Spleen (tissue), 11 donors: ENCODE measurements at regions not wholly inside any gene's neighbourhood (a gene's known extent, or its start where the extent isn't known, plus 50 kb on each side); places are given as distances from the start of the nearest gene placed in this dataset.

Source experiments
- DNase-seq: peaks from one replicate; pipeline ENCODE4 v3.0.0-alpha.2; 2020
- H3K27ac ChIP-seq, 8 donors: fragments of 200-600 bp; sonication (generic) in 7 of 8; 1 replicate in 4 of 8; 2 replicates in 4 of 8; pipeline versions ENCODE4 v1.5.0 to v1.8.0; 2016 to 2021; ENCODE audit warnings: inconsistent platforms in 4 of 8, mild to moderate bottlenecking in 4 of 8, moderate library complexity in 1 of 8
- H3K27me3 ChIP-seq, 7 donors: fragments of 200-600 bp; sonication (generic) in 6 of 7; replicated peaks in 1 of 7; 1 replicate in 4 of 7; 2 replicates in 3 of 7; pipeline versions ENCODE4 v1.5.0 to v1.8.0; 2016 to 2021; ENCODE audit warnings: inconsistent platforms in 3 of 7, mild to moderate bottlenecking in 1 of 7
- H3K36me3 ChIP-seq, 6 donors: fragments of 200-600 bp; sonication (generic) in 5 of 6; 1 replicate in 4 of 6; 2 replicates in 2 of 6; pipeline versions ENCODE4 v1.5.0 to v1.8.0; 2016 to 2021; ENCODE audit warnings: inconsistent platforms in 2 of 6
- H3K4me1 ChIP-seq, 6 donors: fragments of 200-600 bp; sonication (generic) in 5 of 6; 1 replicate in 3 of 6; 2 replicates in 3 of 6; pipeline versions ENCODE4 v1.5.0 to v1.8.0; 2016 to 2021; ENCODE audit warnings: inconsistent platforms in 3 of 6
- H3K4me3 ChIP-seq, 8 donors: fragments of 200-600 bp; sonication (generic) in 7 of 8; 1 replicate in 4 of 8; 2 replicates in 4 of 8; pipeline versions ENCODE4 v1.5.0 to v1.8.0; 2016 to 2021; ENCODE audit warnings: inconsistent platforms in 4 of 8, mild to moderate bottlenecking in 4 of 8, moderate library complexity in 2 of 8
- H3K9me3 ChIP-seq, 8 donors: fragments of 200-600 bp; sonication (generic) in 7 of 8; 1 replicate in 4 of 8; 2 replicates in 4 of 8; pipeline versions ENCODE4 v1.5.0 to v1.8.0; 2016 to 2021; ENCODE audit warnings: inconsistent platforms in 4 of 8
- CTCF ChIP-seq, 11 experiments: fragments of 200-600 bp in 7 of 11; fragments of 450-650 bp in 4 of 11; sonication (generic) in 4 of 11; IDR thresholded peaks in 8 of 11; conservative IDR thresholded peaks in 3 of 11; 1 replicate in 7 of 11; 2 replicates in 4 of 11; pipeline versions ENCODE4 v1.4.0 to v1.8.0; 2016 to 2021; ENCODE audit warnings: antibody characterized with exemption in 11 of 11, inconsistent platforms in 4 of 11, mild to moderate bottlenecking in 1 of 11
- POLR2A ChIP-seq, 3 donors: fragments of 450-650 bp; IDR thresholded peaks; one replicate each; pipeline ENCODE4 v1.5.1; 2017; ENCODE audit warnings: antibody characterized with exemption in 3 of 3, mild to moderate bottlenecking in 1 of 3
- POLR2AphosphoS5 ChIP-seq, 3 donors: sonication (generic); formaldehyde crosslinking; IDR thresholded peaks; one replicate each; pipeline ENCODE4 v1.5.1; 2017; ENCODE audit warnings: antibody characterized with exemption in 3 of 3
- WGBS, 5 donors: extraction: QIAGEN DNeasy Blood & Tissue Kit in 3 of 5; methylation state at CpG; one replicate each; pipeline versions ENCODE4 v1.1.5 to v1.1.7; 2013 to 2018; 5-methylcytosine and 5-hydroxymethylcytosine counted together
- intact Hi-C: fragments of 100-400 bp; cut with DNase I; formaldehyde crosslinking; loops from one replicate; pipeline ENCODE4 v1.15.0; 2023; ENCODE audit warnings: low total_unique reads
- donor health status: healthy with polysubstance abuse.
- donor health status: DM: no; HTN: no; CAD: no; lungs with moderate emphysema.
- donor health status: DM: no; HTN: no; CAD: no.
- donor health status: Bipolar disorder and iron deficiency.
- donor health status: healthy.
- donor health status: DM: no; HTN: no; CAD: no.
- donor health status: DM: yes; HTN: yes; CAD: no.

- Histone ChIP-seq H3K27me3 (peaks cover 0 to 10% (median 0%) of the 10 kb centered on the region in 7 donors), H3K36me3 (no peaks in the 10 kb centered on the region), H3K9me3 (no peaks in the 10 kb centered on the region), H3K4me3 (no peak overlapping the region), H3K27ac (no peak overlapping the region), H3K4me1 (no peaks in the 10 kb centered on the region)
- intact Hi-C loops, result no loop called here
- TF ChIP-seq POLR2AphosphoS5 (IDR thresholded peaks at IDR 0.05) (no peak), POLR2A (IDR thresholded peaks at IDR 0.05) (no peak), CTCF (IDR thresholded peaks at IDR 0.05 in 8 of 11, conservative IDR thresholded peaks at IDR 0.05 in 3 of 11) (no peak)
- WGBS, 5 donors, result 44 to 88% (median 65%) methylated on average over 3 of the region's 3 CpGs
- DNase-seq, result no peak
Measured at GRCh38 chr12:19066475-19067001, 63.0 kb upstream of the PLEKHA5 start.

- no peaks in the 10 kb centered on the region for H3K4me1 ChIP-seq
- peaks cover 0 to 10% (median 0%) of the 10 kb centered on the region in 7 donors for H3K27me3 ChIP-seq
- intact Hi-C loops, result no loop called here
- DNase-seq, result no peak
- H3K36me3 ChIP-seq, result no peaks in the 10 kb centered on the region
- H3K4me3 ChIP-seq, result no peak overlapping the region
- no peak for TF ChIP-seq CTCF (IDR thresholded peaks at IDR 0.05 in 8 of 11, conservative IDR thresholded peaks at IDR 0.05 in 3 of 11)
- no peak for TF ChIP-seq POLR2AphosphoS5 (IDR thresholded peaks at IDR 0.05)
- TF ChIP-seq POLR2A (IDR thresholded peaks at IDR 0.05), result no peak
- no peaks in the 10 kb centered on the region for H3K9me3 ChIP-seq
- no peak overlapping the region for H3K27ac ChIP-seq
- WGBS, 5 donors, result 54 to 78% (median 64%) methylated on average over 1 of the region's 1 CpG
Measured at GRCh38 chr12:19068137-19068536, 61.4 kb upstream of the PLEKHA5 start.

- intact Hi-C loops, result no loop called here
- Histone ChIP-seq H3K4me3 (no peak overlapping the region), H3K9me3 (no peaks in the 10 kb centered on the region), H3K36me3 (no peaks in the 10 kb centered on the region), H3K27ac (no peak overlapping the region), H3K27me3 (peaks cover 0 to 10% (median 0%) of the 10 kb centered on the region in 7 donors), H3K4me1 (no peaks in the 10 kb centered on the region)
- WGBS, 5 donors, result 76 to 90% (median 82%) methylated on average over 1 of the region's 1 CpG
- TF ChIP-seq POLR2AphosphoS5 (IDR thresholded peaks at IDR 0.05) (no peak), CTCF (IDR thresholded peaks at IDR 0.05 in 8 of 11, conservative IDR thresholded peaks at IDR 0.05 in 3 of 11) (no peak), POLR2A (IDR thresholded peaks at IDR 0.05) (no peak)
- no peak for DNase-seq
Measured at GRCh38 chr12:19070341-19070740, 59.2 kb upstream of the PLEKHA5 start.

- Histone ChIP-seq H3K27ac (no peak overlapping the region), H3K4me1 (no peaks in the 10 kb centered on the region), H3K4me3 (no peak overlapping the region), H3K36me3 (no peaks in the 10 kb centered on the region), H3K27me3 (peaks cover 0 to 10% (median 0%) of the 10 kb centered on the region in 7 donors), H3K9me3 (no peaks in the 10 kb centered on the region)
- WGBS, 5 donors, result 69 to 83% (median 80%) methylated on average over 4 of the region's 4 CpGs
- TF ChIP-seq POLR2AphosphoS5 (IDR thresholded peaks at IDR 0.05) (no peak), POLR2A (IDR thresholded peaks at IDR 0.05) (no peak), CTCF (IDR thresholded peaks at IDR 0.05 in 8 of 11, conservative IDR thresholded peaks at IDR 0.05 in 3 of 11) (no peak)
- intact Hi-C loops, result no loop called here
- DNase-seq, result no peak
Measured at GRCh38 chr12:19074700-19075099, 54.8 kb upstream of the PLEKHA5 start.
